ENCODE measurements at regions not wholly inside any gene's neighbourhood (a gene's known extent, or its start where the extent isn't known, plus 50 kb on each side); places are given as distances from the start of the nearest gene placed in this dataset.

DNA sequence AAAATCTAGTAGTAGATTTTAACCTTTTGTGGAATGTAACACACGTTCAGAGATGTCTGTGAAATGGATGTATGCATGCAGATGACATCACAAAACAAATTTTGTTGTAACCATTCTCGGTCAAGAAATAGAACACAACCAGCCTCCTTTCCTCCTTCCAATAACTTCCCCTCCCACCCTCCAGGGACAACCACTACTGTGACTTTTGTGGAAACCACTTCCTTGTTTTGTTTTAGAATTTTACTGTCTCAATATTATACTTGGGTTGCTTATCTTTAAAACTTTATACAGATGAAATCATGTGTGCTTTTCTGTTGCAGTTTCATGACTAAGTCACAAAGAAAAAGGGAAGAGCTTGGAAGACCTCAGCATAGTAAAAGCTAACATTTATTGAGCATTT, 189.4 kb upstream of the NCAM1 start:
- Mint-ChIP-seq H3K4me3 (no peak overlapping the region), H3K36me3 (ENCODE audit: low read depth) (no peaks in the 10 kb centered on the region), H3K27ac (no peak overlapping the region), H3K4me1 (peaks cover 43% of the 10 kb centered on the region), H3K27me3 (ENCODE audit: low read depth) (no peaks in the 10 kb centered on the region), H3K9me3 (no peaks in the 10 kb centered on the region)
- no peak for TF ChIP-seq CTCF (IDR thresholded peaks at IDR 0.05; ENCODE audit: unreplicated experiment in 3 of 3)

DNA sequence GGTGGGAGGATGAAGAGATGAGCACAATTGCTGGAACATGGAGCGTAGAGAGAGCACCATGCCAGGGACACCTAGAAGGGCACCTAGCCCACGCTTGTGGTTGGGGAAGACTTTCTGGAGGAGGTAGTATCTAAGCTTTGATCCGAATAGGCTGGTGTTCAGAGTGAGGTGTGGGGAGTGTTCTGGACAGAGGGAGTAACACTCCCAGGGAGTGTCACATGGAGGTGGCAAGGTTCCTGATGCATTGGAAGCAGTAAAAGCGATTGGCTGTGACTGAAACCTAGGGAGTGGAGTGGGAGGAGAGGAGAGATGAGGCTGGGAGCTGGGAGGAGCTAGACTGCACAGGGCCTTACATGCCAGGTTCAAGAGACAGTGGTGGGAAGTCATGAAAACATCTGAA, 188.0 kb upstream of the NCAM1 start:
- H3K4me1 Mint-ChIP-seq, result peaks cover 57% of the 10 kb centered on the region
- H3K9me3 Mint-ChIP-seq, result no peaks in the 10 kb centered on the region
- peak overlapping the region in 2 of 3 experiments; percentile 19 to 85 for H3K27ac Mint-ChIP-seq
- no peak overlapping the region for H3K4me3 Mint-ChIP-seq
- H3K27me3 Mint-ChIP-seq (ENCODE audit: low read depth), result no peaks in the 10 kb centered on the region
- no peaks in the 10 kb centered on the region for H3K36me3 Mint-ChIP-seq (ENCODE audit: low read depth)
- TF ChIP-seq CTCF (IDR thresholded peaks at IDR 0.05; ENCODE audit: unreplicated experiment in 3 of 3), result no peak

DNA sequence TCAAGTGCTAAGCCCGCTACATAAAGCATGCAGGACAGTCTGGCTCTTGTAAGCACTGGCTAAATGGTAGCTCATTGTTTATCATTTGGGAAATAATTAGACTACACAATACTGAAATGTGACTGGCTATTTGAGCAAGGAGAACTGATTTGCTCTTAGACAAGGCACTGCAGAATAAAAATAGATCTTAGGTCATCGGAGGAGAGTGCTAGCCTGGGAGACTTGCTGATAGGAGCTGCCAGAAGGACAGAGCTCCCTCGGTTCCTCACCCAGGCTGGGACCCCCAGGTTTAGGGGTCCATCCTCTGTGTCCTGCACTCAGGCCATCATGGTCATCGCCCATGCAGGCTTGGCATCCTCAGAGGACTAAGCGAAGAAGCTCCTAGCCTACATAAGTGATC, 184.4 kb upstream of the NCAM1 start:
- no peak overlapping the region for H3K4me3 Mint-ChIP-seq
- H3K27me3 Mint-ChIP-seq (ENCODE audit: low read depth), result no peaks in the 10 kb centered on the region
- H3K9me3 Mint-ChIP-seq, result no peaks in the 10 kb centered on the region
- TF ChIP-seq CTCF (IDR thresholded peaks at IDR 0.05; ENCODE audit: unreplicated experiment in 3 of 3), result no peak
- H3K36me3 Mint-ChIP-seq (ENCODE audit: low read depth), result no peaks in the 10 kb centered on the region
- peaks cover 68% of the 10 kb centered on the region for H3K4me1 Mint-ChIP-seq
- peak overlapping the region; percentile 81 to 90 (median 87) for H3K27ac Mint-ChIP-seq

DNA sequence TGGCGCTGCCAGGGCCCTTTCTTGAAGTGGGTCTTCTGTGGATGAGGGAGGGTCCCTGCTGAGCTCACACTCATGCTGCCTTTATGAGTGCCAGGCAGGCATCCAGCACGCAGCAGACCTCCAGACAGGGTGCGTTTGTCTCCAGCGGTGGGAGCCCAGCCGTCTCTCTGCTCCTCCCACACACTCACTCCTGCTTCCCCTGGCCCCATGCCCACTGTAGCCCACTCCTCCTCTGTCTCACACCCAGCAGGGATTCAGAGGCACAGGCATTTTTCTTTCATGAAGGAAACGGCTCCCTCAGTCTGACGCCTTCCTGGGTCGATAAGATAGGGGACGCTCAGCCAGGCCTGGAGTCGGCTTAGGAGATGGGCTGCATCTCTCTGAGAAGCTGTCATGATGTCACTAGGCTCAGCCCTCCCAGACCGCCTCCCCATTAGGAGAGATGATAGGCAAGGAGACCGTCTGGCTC, 183.9 kb upstream of the NCAM1 start:
- H3K27ac Mint-ChIP-seq, result peak overlapping the region; percentile 81 to 90 (median 87)
- H3K9me3 Mint-ChIP-seq, result no peaks in the 10 kb centered on the region
- H3K36me3 Mint-ChIP-seq (ENCODE audit: low read depth), result no peaks in the 10 kb centered on the region
- peaks cover 73% of the 10 kb centered on the region for H3K4me1 Mint-ChIP-seq
- peak overlapping the region in 1 of 3 experiments; percentile 17 for H3K4me3 Mint-ChIP-seq
- no peaks in the 10 kb centered on the region for H3K27me3 Mint-ChIP-seq (ENCODE audit: low read depth)
- TF ChIP-seq CTCF (IDR thresholded peaks at IDR 0.05; ENCODE audit: unreplicated experiment in 3 of 3), result no peak

DNA sequence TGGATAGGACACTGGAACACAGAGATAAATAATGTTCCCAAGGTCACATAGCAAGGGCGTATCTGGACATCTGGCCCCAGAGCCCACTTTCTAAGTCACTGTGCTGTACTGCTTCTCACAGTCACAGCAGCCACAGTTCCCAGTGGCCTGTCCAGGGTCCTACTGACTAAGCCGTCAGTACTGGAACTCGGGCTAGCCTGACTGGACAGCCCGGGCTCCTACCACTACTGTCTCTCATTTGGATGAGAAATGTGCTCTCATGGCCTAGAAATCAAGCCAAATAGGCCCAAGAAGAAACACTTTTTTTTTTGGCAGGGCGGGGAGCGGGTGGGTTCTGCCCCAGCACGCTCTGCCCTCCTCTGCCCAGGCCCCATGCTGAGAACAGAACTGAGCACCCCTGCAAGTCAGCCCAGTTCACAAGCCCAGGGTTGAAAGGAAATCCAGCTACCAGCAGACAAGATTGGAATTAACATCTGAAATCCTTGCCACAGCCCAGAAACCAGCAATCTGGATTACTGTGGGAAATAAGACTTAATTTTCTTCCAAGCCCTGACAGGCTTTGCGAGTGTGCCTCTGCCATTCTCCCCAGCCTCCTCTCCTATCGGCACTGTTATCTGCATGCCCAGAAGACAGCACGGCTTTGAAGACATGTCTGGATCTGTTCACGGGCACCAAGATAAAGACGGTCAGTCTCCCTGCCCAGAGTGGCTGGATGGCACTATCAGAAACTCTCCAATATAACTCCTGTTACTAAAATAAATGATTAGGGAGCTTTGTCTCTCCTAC, 182.9 kb upstream of the NCAM1 start:
- Mint-ChIP-seq H3K4me1 (peaks cover 75% of the 10 kb centered on the region), H3K27me3 (ENCODE audit: low read depth) (no peaks in the 10 kb centered on the region), H3K27ac (peak overlapping the region; percentile 2 to 90 (median 87)), H3K9me3 (no peaks in the 10 kb centered on the region), H3K36me3 (ENCODE audit: low read depth) (no peaks in the 10 kb centered on the region), H3K4me3 (no peak overlapping the region)
- no peak for TF ChIP-seq CTCF (IDR thresholded peaks at IDR 0.05; ENCODE audit: unreplicated experiment in 3 of 3)

- H3K36me3 Mint-ChIP-seq (ENCODE audit: low read depth), result no peaks in the 10 kb centered on the region
- H3K27ac Mint-ChIP-seq, result peak overlapping the region; percentile 2 to 90 (median 87)
- no peak overlapping the region for H3K4me3 Mint-ChIP-seq
- H3K4me1 Mint-ChIP-seq, result peaks cover 71% of the 10 kb centered on the region
- no peaks in the 10 kb centered on the region for H3K27me3 Mint-ChIP-seq (ENCODE audit: low read depth)
- no peaks in the 10 kb centered on the region for H3K9me3 Mint-ChIP-seq
- no peak for TF ChIP-seq CTCF (IDR thresholded peaks at IDR 0.05; ENCODE audit: unreplicated experiment in 3 of 3)
Measured at GRCh38 chr11:112778877-112779266, 182.3 kb upstream of the NCAM1 start.
